SU-DHL-6 (cell line): ENCODE measurements at regions not wholly inside any gene's neighbourhood (a gene's known extent, or its start where the extent isn't known, plus 50 kb on each side); places are given as distances from the start of the nearest gene placed in this dataset.

Experiments used
- EZH2phosphoT487 ChIP-seq: fragments of 200-600 bp; sonication (generic), shearing (Covaris generic); conservative IDR thresholded peaks from 2 replicates; pipeline ENCODE4 v1.6.1; 2018; ENCODE audit warnings: mild to moderate bottlenecking, antibody characterized with exemption, low read length, moderate library complexity, mixed read lengths
- TF ChIP-seq, protein P1 (sequence below): fragments of 200-600 bp; sonication (generic); IDR thresholded peaks from one replicate; pipeline ENCODE4 v1.5.1; 2017; ENCODE audit warnings: antibody characterized with exemption, mild to moderate bottlenecking, low read length, moderate library complexity; ENCODE audit not compliant: insufficient read depth, poor library complexity, severe bottlenecking

GRCh38 chr19:34082289-34083077, 89.8 kb upstream of the LSM14A start:
- TF ChIP-seq, protein P1, sequence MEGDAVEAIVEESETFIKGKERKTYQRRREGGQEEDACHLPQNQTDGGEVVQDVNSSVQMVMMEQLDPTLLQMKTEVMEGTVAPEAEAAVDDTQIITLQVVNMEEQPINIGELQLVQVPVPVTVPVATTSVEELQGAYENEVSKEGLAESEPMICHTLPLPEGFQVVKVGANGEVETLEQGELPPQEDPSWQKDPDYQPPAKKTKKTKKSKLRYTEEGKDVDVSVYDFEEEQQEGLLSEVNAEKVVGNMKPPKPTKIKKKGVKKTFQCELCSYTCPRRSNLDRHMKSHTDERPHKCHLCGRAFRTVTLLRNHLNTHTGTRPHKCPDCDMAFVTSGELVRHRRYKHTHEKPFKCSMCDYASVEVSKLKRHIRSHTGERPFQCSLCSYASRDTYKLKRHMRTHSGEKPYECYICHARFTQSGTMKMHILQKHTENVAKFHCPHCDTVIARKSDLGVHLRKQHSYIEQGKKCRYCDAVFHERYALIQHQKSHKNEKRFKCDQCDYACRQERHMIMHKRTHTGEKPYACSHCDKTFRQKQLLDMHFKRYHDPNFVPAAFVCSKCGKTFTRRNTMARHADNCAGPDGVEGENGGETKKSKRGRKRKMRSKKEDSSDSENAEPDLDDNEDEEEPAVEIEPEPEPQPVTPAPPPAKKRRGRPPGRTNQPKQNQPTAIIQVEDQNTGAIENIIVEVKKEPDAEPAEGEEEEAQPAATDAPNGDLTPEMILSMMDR, result no peak
- no peak for TF ChIP-seq EZH2phosphoT487
